ENCODE measurements at regions not wholly inside any gene's neighbourhood (a gene's known extent, or its start where the extent isn't known, plus 50 kb on each side); places are given as distances from the start of the nearest gene placed in this dataset.

DNA sequence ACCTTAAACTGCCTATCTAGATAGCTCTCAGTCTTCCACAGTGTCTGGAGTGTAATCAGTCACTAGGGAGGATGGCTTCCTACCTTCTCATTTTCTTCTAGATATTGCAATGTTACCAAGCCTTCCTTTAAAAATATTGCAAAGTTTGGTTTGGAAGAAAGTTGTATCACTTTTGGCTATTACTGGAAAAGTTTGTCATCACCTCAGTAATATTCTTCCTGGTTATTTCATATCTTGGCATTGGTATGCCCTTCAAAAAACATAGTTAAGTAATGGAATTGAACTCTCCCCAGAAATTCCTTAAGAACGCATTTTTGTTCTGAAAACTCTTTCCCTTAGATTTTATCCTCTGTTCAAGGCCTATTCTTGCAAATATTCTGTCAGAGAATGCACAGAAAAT, 179.3 kb upstream of the MME start:
- no peak overlapping the region for H2BK5ac ChIP-seq (ENCODE audit: low read length)
- no peak overlapping the region for H3K4me3 ChIP-seq (ENCODE audit: low read length)
- no peak overlapping the region for H3K4me2 ChIP-seq (ENCODE audit: low read length)
- no peaks in the 10 kb centered on the region for H3K27me3 ChIP-seq (ENCODE audit: insufficient read depth, low read length, poor library complexity)
- no peak overlapping the region for H3K9ac ChIP-seq (ENCODE audit: low read length)
- H3K79me2 ChIP-seq (ENCODE audit: control insufficient read depth, insufficient read depth, low read length), result no peaks in the 10 kb centered on the region
- H3K23ac ChIP-seq (ENCODE audit: low read length), result no peak overlapping the region
- H2AK5ac ChIP-seq (ENCODE audit: low read length), result no peak overlapping the region
- H2BK15ac ChIP-seq (replicated peaks; ENCODE audit: low read depth), result no peak overlapping the region
- no peak overlapping the region for H3K18ac ChIP-seq (ENCODE audit: low read length)
- H4K5ac ChIP-seq (ENCODE audit: low read length), result no peak overlapping the region
- no peaks in the 10 kb centered on the region for H3K36me3 ChIP-seq (ENCODE audit: control insufficient read depth, insufficient read depth, low read length)
- no peak overlapping the region for H3K56ac ChIP-seq (ENCODE audit: low read length)
- DNase-seq, result peak; percentile 13
- H3K4ac ChIP-seq (ENCODE audit: low read depth, low read length), result no peak overlapping the region
- no CpG with 5 or more reads among the region's 1 CpG for WGBS (ENCODE audit: extremely low coverage, insufficient coverage, low lambda C conversion rate)
- H4K8ac ChIP-seq (ENCODE audit: low read depth, low read length), result no peak overlapping the region
- no peak overlapping the region for H3K27ac ChIP-seq (ENCODE audit: low read depth, low read length)
- no peak overlapping the region for H2BK120ac ChIP-seq (ENCODE audit: low read depth, low read length)
- H3K4me1 ChIP-seq (ENCODE audit: control insufficient read depth, low read depth, low read length), result no peaks in the 10 kb centered on the region
- no peaks in the 10 kb centered on the region for H3K79me1 ChIP-seq (ENCODE audit: low read length)

DNA sequence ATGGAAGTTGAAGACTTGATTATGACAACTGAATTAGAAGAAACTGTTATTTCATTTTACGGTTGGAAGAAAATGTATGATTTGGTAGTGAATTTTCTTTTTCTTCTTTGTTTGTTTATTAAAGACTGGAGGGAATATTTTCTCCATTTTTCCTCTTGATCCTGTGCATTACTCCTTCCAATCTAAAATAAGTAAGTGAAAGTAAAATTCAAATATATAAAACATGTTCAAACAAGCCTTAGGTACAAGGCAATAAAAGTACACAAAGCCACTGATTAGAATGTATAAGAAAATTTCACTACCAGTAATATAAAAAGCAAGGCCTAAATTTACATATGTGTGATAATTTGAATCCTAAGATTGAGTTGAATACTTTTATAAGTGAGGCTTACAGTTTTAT, 181.2 kb upstream of the MME start:
- no peak overlapping the region for H4K5ac ChIP-seq (ENCODE audit: low read length)
- H4K8ac ChIP-seq (ENCODE audit: low read depth, low read length), result no peak overlapping the region

DNA sequence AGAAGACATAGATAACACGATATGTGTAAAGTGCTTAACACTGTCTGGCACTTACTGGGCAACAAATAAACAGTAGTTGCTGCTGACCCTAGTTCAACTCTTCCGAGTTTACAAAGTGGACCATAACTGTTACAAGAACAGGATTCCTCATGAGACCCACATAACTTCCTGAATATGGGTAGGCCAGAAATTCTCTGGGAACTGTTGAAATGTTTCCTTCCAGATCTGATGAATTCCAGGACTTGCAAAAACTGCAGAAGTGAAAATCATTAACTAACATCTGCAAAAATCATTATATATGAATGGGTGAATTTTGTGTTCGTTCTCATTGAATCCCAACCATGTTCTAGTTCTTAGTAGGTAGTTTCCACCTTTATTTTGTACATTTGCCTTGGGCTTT, 181.7 kb upstream of the MME start:
- WGBS (ENCODE audit: extremely low coverage, insufficient coverage, low lambda C conversion rate), result no CpG with 5 or more reads among the region's 3 CpGs
- H3K4me1 ChIP-seq (ENCODE audit: control insufficient read depth, low read depth, low read length), result no peaks in the 10 kb centered on the region

More for the DNA sequence above, 181.2 kb upstream of the MME start:
- no peak for DNase-seq
- no peak overlapping the region for H2BK120ac ChIP-seq (ENCODE audit: low read depth, low read length)
- H3K18ac ChIP-seq (ENCODE audit: low read length), result no peak overlapping the region
- no peaks in the 10 kb centered on the region for H3K79me2 ChIP-seq (ENCODE audit: control insufficient read depth, insufficient read depth, low read length)
- no peak overlapping the region for H3K56ac ChIP-seq (ENCODE audit: low read length)
- no peak overlapping the region for H3K23ac ChIP-seq (ENCODE audit: low read length)
- no peak overlapping the region for H2BK15ac ChIP-seq (replicated peaks; ENCODE audit: low read depth)
- no peak overlapping the region for H3K4ac ChIP-seq (ENCODE audit: low read depth, low read length)
- no peak overlapping the region for H3K4me2 ChIP-seq (ENCODE audit: low read length)
- no CpG with 5 or more reads among the region's 1 CpG for WGBS (ENCODE audit: extremely low coverage, insufficient coverage, low lambda C conversion rate)
- no peaks in the 10 kb centered on the region for H3K4me1 ChIP-seq (ENCODE audit: control insufficient read depth, low read depth, low read length)
- no peaks in the 10 kb centered on the region for H3K36me3 ChIP-seq (ENCODE audit: control insufficient read depth, insufficient read depth, low read length)
- H3K27ac ChIP-seq (ENCODE audit: low read depth, low read length), result no peak overlapping the region
- H3K9ac ChIP-seq (ENCODE audit: low read length), result no peak overlapping the region
- H3K79me1 ChIP-seq (ENCODE audit: low read length), result no peaks in the 10 kb centered on the region
- H3K27me3 ChIP-seq (ENCODE audit: insufficient read depth, low read length, poor library complexity), result no peaks in the 10 kb centered on the region
- no peak overlapping the region for H2BK5ac ChIP-seq (ENCODE audit: low read length)
- H3K4me3 ChIP-seq (ENCODE audit: low read length), result no peak overlapping the region
- H2AK5ac ChIP-seq (ENCODE audit: low read length), result no peak overlapping the region

DNA sequence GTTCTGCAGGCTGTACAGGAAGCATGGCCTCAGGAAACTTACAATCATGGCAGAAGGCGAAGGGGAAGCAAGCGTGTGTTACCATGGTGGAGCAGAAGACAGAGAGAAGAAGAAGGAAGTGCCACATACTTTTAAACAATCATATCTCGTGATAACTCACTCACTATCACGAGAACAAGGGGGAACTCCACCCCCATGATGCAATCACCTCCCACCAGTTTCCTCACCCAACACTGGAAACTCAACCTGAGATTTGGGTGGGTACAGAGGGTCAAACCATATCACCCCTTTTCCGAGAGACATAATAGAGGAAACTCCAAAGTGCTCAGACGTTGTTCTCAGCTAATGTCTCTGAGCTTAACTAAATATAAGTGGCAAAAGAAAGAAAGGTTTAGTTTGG, 186.3 kb upstream of the MME start:
- no peak overlapping the region for H3K4me2 ChIP-seq (ENCODE audit: low read length)
- no peak for DNase-seq
- H3K4me3 ChIP-seq (ENCODE audit: low read length), result no peak overlapping the region
- H3K18ac ChIP-seq (ENCODE audit: low read length), result no peak overlapping the region
- no peak overlapping the region for H2BK15ac ChIP-seq (replicated peaks; ENCODE audit: low read depth)
- no peak overlapping the region for H4K8ac ChIP-seq (ENCODE audit: low read depth, low read length)
- no peaks in the 10 kb centered on the region for H3K27me3 ChIP-seq (ENCODE audit: insufficient read depth, low read length, poor library complexity)
- H3K36me3 ChIP-seq (ENCODE audit: control insufficient read depth, insufficient read depth, low read length), result no peaks in the 10 kb centered on the region
- no peak overlapping the region for H2AK5ac ChIP-seq (ENCODE audit: low read length)
- no peak overlapping the region for H3K4ac ChIP-seq (ENCODE audit: low read depth, low read length)
- H3K56ac ChIP-seq (ENCODE audit: low read length), result no peak overlapping the region
- H3K27ac ChIP-seq (ENCODE audit: low read depth, low read length), result no peak overlapping the region
- WGBS (ENCODE audit: extremely low coverage, insufficient coverage, low lambda C conversion rate), result no CpG with 5 or more reads among the region's 6 CpGs
- no peak overlapping the region for H3K9ac ChIP-seq (ENCODE audit: low read length)
- no peak overlapping the region for H2BK5ac ChIP-seq (ENCODE audit: low read length)
- H3K23ac ChIP-seq (ENCODE audit: low read length), result no peak overlapping the region
- no peaks in the 10 kb centered on the region for H3K4me1 ChIP-seq (ENCODE audit: control insufficient read depth, low read depth, low read length)
- H3K79me2 ChIP-seq (ENCODE audit: control insufficient read depth, insufficient read depth, low read length), result no peaks in the 10 kb centered on the region
- H4K5ac ChIP-seq (ENCODE audit: low read length), result no peak overlapping the region
- no peak overlapping the region for H2BK120ac ChIP-seq (ENCODE audit: low read depth, low read length)
- no peaks in the 10 kb centered on the region for H3K79me1 ChIP-seq (ENCODE audit: low read length)

More for the DNA sequence above, 181.7 kb upstream of the MME start:
- H2BK120ac ChIP-seq (ENCODE audit: low read depth, low read length), result no peak overlapping the region
- no peak overlapping the region for H3K18ac ChIP-seq (ENCODE audit: low read length)
- no peaks in the 10 kb centered on the region for H3K36me3 ChIP-seq (ENCODE audit: control insufficient read depth, insufficient read depth, low read length)
- no peak overlapping the region for H3K9ac ChIP-seq (ENCODE audit: low read length)
- no peak overlapping the region for H3K23ac ChIP-seq (ENCODE audit: low read length)
- H3K4me2 ChIP-seq (ENCODE audit: low read length), result no peak overlapping the region
- H3K56ac ChIP-seq (ENCODE audit: low read length), result no peak overlapping the region
- no peak overlapping the region for H2AK5ac ChIP-seq (ENCODE audit: low read length)
- H3K4ac ChIP-seq (ENCODE audit: low read depth, low read length), result no peak overlapping the region
- DNase-seq, result peak; percentile 51
- no peak overlapping the region for H2BK15ac ChIP-seq (replicated peaks; ENCODE audit: low read depth)
- no peak overlapping the region for H4K5ac ChIP-seq (ENCODE audit: low read length)
- H3K27me3 ChIP-seq (ENCODE audit: insufficient read depth, low read length, poor library complexity), result no peaks in the 10 kb centered on the region
- no peaks in the 10 kb centered on the region for H3K79me2 ChIP-seq (ENCODE audit: control insufficient read depth, insufficient read depth, low read length)
- H3K27ac ChIP-seq (ENCODE audit: low read depth, low read length), result no peak overlapping the region
- no peak overlapping the region for H2BK5ac ChIP-seq (ENCODE audit: low read length)
- H3K79me1 ChIP-seq (ENCODE audit: low read length), result no peaks in the 10 kb centered on the region
- no peak overlapping the region for H4K8ac ChIP-seq (ENCODE audit: low read depth, low read length)
- no peak overlapping the region for H3K4me3 ChIP-seq (ENCODE audit: low read length)

DNA sequence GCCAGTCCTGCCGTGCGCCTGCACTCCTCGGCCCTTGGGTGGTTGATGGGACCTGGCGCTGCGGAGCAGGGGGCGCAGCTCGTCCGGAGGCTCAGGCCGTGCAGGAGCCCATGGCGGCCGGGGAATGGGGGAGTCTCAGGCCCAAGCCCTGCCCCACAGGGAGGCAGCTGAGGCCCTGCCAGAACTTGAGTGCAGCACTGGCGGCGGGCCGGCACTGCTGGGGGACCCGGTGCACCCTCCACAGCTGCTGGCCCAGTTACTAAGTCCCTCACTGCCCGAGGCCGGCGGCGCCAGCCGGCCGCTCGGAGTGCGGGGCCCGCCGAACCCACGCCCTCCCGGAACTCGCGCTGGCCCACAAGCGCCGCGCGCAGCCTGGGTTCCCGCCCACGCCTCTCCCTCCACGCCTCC, 190.9 kb upstream of the MME start:
- no peak overlapping the region for H2AK5ac ChIP-seq (ENCODE audit: low read length)
- no peaks in the 10 kb centered on the region for H3K79me1 ChIP-seq (ENCODE audit: low read length)
- no peak overlapping the region for H4K5ac ChIP-seq (ENCODE audit: low read length)
- no peak overlapping the region for H3K4me3 ChIP-seq (ENCODE audit: low read length)
- no peaks in the 10 kb centered on the region for H3K4me1 ChIP-seq (ENCODE audit: control insufficient read depth, low read depth, low read length)
- no peak overlapping the region for H4K8ac ChIP-seq (ENCODE audit: low read depth, low read length)
- no peak overlapping the region for H3K23ac ChIP-seq (ENCODE audit: low read length)
- no peak overlapping the region for H3K18ac ChIP-seq (ENCODE audit: low read length)
- no peak overlapping the region for H3K9ac ChIP-seq (ENCODE audit: low read length)
- no CpG with 5 or more reads among the region's 36 CpGs for WGBS (ENCODE audit: extremely low coverage, insufficient coverage, low lambda C conversion rate)
- H2BK5ac ChIP-seq (ENCODE audit: low read length), result no peak overlapping the region
- H3K27ac ChIP-seq (ENCODE audit: low read depth, low read length), result no peak overlapping the region
- no peaks in the 10 kb centered on the region for H3K36me3 ChIP-seq (ENCODE audit: control insufficient read depth, insufficient read depth, low read length)
- no peak overlapping the region for H2BK120ac ChIP-seq (ENCODE audit: low read depth, low read length)
- H3K79me2 ChIP-seq (ENCODE audit: control insufficient read depth, insufficient read depth, low read length), result no peaks in the 10 kb centered on the region
- DNase-seq, result no peak
- no peak overlapping the region for H3K4ac ChIP-seq (ENCODE audit: low read depth, low read length)
- no peaks in the 10 kb centered on the region for H3K27me3 ChIP-seq (ENCODE audit: insufficient read depth, low read length, poor library complexity)
- H3K56ac ChIP-seq (ENCODE audit: low read length), result no peak overlapping the region
- H2BK15ac ChIP-seq (replicated peaks; ENCODE audit: low read depth), result no peak overlapping the region
- no peak overlapping the region for H3K4me2 ChIP-seq (ENCODE audit: low read length)

DNA sequence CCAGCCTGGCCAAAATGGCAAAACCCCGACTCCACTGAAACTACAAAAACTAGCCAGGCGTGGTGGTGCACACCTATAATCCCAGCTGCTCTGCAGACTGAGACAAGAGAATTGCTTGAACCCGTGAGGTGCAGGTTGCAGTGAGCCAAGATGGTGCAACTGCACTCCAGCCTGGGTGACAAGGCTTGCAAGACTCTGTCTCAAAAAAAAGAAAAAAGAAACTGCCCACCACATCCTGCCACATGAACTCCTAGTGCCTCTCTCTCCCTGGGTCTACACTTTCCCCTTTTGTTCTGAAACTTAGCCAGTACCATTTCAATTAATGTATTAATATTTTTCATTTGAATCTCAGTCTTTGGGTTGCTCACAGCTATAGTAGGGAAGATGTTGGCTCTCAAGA, 192.2 kb upstream of the MME start:
- no peak overlapping the region for H2BK120ac ChIP-seq (ENCODE audit: low read depth, low read length)
- no peak overlapping the region for H3K18ac ChIP-seq (ENCODE audit: low read length)
- H3K4ac ChIP-seq (ENCODE audit: low read depth, low read length), result no peak overlapping the region
- no peak overlapping the region for H3K56ac ChIP-seq (ENCODE audit: low read length)
- no peak overlapping the region for H4K5ac ChIP-seq (ENCODE audit: low read length)
- H3K23ac ChIP-seq (ENCODE audit: low read length), result no peak overlapping the region
- no peaks in the 10 kb centered on the region for H3K79me1 ChIP-seq (ENCODE audit: low read length)
- no peaks in the 10 kb centered on the region for H3K27me3 ChIP-seq (ENCODE audit: insufficient read depth, low read length, poor library complexity)
- no peak overlapping the region for H3K4me3 ChIP-seq (ENCODE audit: low read length)
- DNase-seq, result no peak
- H3K4me2 ChIP-seq (ENCODE audit: low read length), result no peak overlapping the region
- WGBS (ENCODE audit: extremely low coverage, insufficient coverage, low lambda C conversion rate), result no CpG with 5 or more reads among the region's 3 CpGs
- no peaks in the 10 kb centered on the region for H3K4me1 ChIP-seq (ENCODE audit: control insufficient read depth, low read depth, low read length)
- H3K79me2 ChIP-seq (ENCODE audit: control insufficient read depth, insufficient read depth, low read length), result no peaks in the 10 kb centered on the region
- no peak overlapping the region for H2BK15ac ChIP-seq (replicated peaks; ENCODE audit: low read depth)
- no peak overlapping the region for H3K27ac ChIP-seq (ENCODE audit: low read depth, low read length)
- no peaks in the 10 kb centered on the region for H3K36me3 ChIP-seq (ENCODE audit: control insufficient read depth, insufficient read depth, low read length)
- H2BK5ac ChIP-seq (ENCODE audit: low read length), result no peak overlapping the region
- H4K8ac ChIP-seq (ENCODE audit: low read depth, low read length), result no peak overlapping the region
- no peak overlapping the region for H2AK5ac ChIP-seq (ENCODE audit: low read length)
- H3K9ac ChIP-seq (ENCODE audit: low read length), result no peak overlapping the region
